ENCODE measurements at regions not wholly inside any gene's neighbourhood (a gene's known extent, or its start where the extent isn't known, plus 50 kb on each side); places are given as distances from the start of the nearest gene placed in this dataset.

DNA sequence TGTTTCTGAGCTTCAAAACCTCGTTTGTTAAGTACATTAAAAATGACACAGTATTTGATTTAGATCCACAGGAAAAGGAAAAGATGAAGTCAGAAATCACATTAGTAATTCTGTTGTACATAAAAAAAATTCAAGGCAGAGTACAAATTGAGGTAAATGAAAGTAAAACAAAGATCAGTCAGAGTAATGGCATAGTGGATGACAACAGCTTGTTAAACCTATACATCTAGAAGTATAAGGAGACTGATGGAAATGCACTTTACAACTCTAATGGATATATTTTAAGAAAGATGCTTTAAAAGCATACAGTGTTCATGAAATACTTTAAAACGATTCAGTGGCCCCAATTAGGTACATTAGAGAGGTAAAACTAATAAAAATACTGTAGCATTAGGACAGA, 631.3 kb upstream of the SEMA6A start:
- H3K9me1 ChIP-seq (replicated peaks; ENCODE audit: control insufficient read depth, extremely low read depth, insufficient read depth, low read length), result no peaks in the 10 kb centered on the region
- H3K79me2 ChIP-seq (ENCODE audit: control insufficient read depth, insufficient read depth, low read length), result no peaks in the 10 kb centered on the region
- DNase-seq (ENCODE audit: low read depth, low spot score) (no peak), FAIRE-seq (no peak)
- H2AFZ ChIP-seq (ENCODE audit: low read depth, low read length), result no peak overlapping the region
- no peak overlapping the region for H3K4me3 ChIP-seq (replicated peaks in 1 of 3; ENCODE audit: insufficient read depth in 1 of 3, low read depth in 1 of 3, low read length in 3 of 3)
- H3K9ac ChIP-seq (replicated peaks; ENCODE audit: extremely low read depth, insufficient read depth, low read length), result no peak overlapping the region
- H3K36me3 ChIP-seq (ENCODE audit: control insufficient read depth in 2 of 2, extremely low read depth in 1 of 2, insufficient read depth in 2 of 2, low read length in 2 of 2), result no peaks in the 10 kb centered on the region
- H3K9me3 ChIP-seq (replicated peaks; ENCODE audit: control insufficient read depth, insufficient read depth, low read length), result peaks cover 3% of the 10 kb centered on the region
- intact Hi-C loops (cut with micrococcal nuclease) (no loop called here), dilution Hi-C loops (cut with MboI; ENCODE audit: extremely low pct_ligation_motif_present, low sequenced_read_pairs) (no loop called here)
- H3K4me1 ChIP-seq (ENCODE audit: control insufficient read depth, extremely low read depth, insufficient read depth, low read length), result no peaks in the 10 kb centered on the region
- ChIA-PET CTCF (no interaction called here), POLR2A (no interaction called here)
- no peaks in the 10 kb centered on the region for H3K27me3 ChIP-seq (ENCODE audit: control insufficient read depth in 2 of 2, insufficient read depth in 2 of 2, low read length in 2 of 2)
- H4K20me1 ChIP-seq (replicated peaks; ENCODE audit: control insufficient read depth, extremely low read depth, insufficient read depth, low read length), result no peaks in the 10 kb centered on the region
- no TSS peak for BruUV-seq (replicated peaks)
- TF ChIP-seq JUN (IDR thresholded peaks at IDR 0.05; ENCODE audit: borderline replicate concordance, insufficient read depth, insufficient read length, low read depth) (no peak), FOS (IDR thresholded peaks at IDR 0.05; ENCODE audit: borderline replicate concordance, insufficient read depth, low read length) (no peak), POLR2AphosphoS5 (IDR thresholded peaks at IDR 0.05; ENCODE audit: insufficient read depth, low read depth, low read length) (no peak), EZH2 (IDR thresholded peaks at IDR 0.05; ENCODE audit: borderline replicate concordance, low read depth, low read length, severe bottlenecking) (no peak), CTCF (IDR thresholded peaks at IDR 0.05; ENCODE audit: extremely low read depth in 1 of 2, insufficient read depth in 1 of 2, low read depth in 1 of 2, low read length in 2 of 2) (no peak), MYC (IDR thresholded peaks at IDR 0.05; ENCODE audit: low read depth, low read length) (no peak), POLR2A (IDR thresholded peaks at IDR 0.05; ENCODE audit: low read depth, low read length) (no peak)
- TF ChIP-seq, protein P1, sequence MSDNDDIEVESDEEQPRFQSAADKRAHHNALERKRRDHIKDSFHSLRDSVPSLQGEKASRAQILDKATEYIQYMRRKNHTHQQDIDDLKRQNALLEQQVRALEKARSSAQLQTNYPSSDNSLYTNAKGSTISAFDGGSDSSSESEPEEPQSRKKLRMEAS (IDR thresholded peaks at IDR 0.05; ENCODE audit: insufficient read depth, insufficient read length), result no peak
- H3K4me2 ChIP-seq (ENCODE audit: insufficient read depth, low read length), result no peak overlapping the region
- no peak overlapping the region for H3K27ac ChIP-seq (ENCODE audit: insufficient read depth, low read depth, low read length)
